Colonic mucosa (tissue), 4 donors: ENCODE measurements at regions not wholly inside any gene's neighbourhood (a gene's known extent, or its start where the extent isn't known, plus 50 kb on each side); places are given as distances from the start of the nearest gene placed in this dataset.

Source experiments
- DNase-seq: peaks from one replicate; pipeline ENCODE4 v3.0.0-alpha.2; 2020
- H3K27ac ChIP-seq: fragments of 200-600 bp; one replicate; pipeline ENCODE4 v1.8.0; 2021
- H3K27me3 ChIP-seq: fragments of 200-600 bp; one replicate; pipeline ENCODE4 v1.8.0; 2021
- H3K36me3 ChIP-seq: fragments of 200-600 bp; one replicate; pipeline ENCODE4 v1.8.0; 2021
- H3K4me1 ChIP-seq: fragments of 200-600 bp; one replicate; pipeline ENCODE4 v1.8.0; 2021; ENCODE audit warnings: mild to moderate bottlenecking
- H3K4me3 ChIP-seq: fragments of 200-600 bp; one replicate; pipeline ENCODE4 v1.8.0; 2021
- H3K9ac ChIP-seq, 2 donors: one replicate each; pipeline ENCODE4 v1.7.0; 2013; ENCODE audit warnings: control low read depth in 2 of 2, low read depth in 2 of 2, low read length in 2 of 2
- H3K9me3 ChIP-seq: fragments of 200-600 bp; one replicate; pipeline ENCODE4 v1.8.0; 2021
- CTCF ChIP-seq: fragments of 200-600 bp; IDR thresholded peaks from one replicate; pipeline ENCODE4 v1.8.0; 2022; ENCODE audit warnings: antibody characterized with exemption, mild to moderate bottlenecking
- intact Hi-C: fragments of 100-400 bp; cut with DNase I; formaldehyde crosslinking; loops from one replicate; pipeline ENCODE4 v1.14.1; 2022
- donor health status: healthy.
- donor health status: DM: no; HTN: no; CAD: no.
- donor health status: DM: no; HTN: no; CAD: no.

GRCh38 chr9:118570066-118570465, 799.2 kb downstream of the BRINP1 start:
- no peak for TF ChIP-seq CTCF
- H3K27ac ChIP-seq, result no peak overlapping the region
- no peaks in the 10 kb centered on the region for H3K27me3 ChIP-seq
- no peak for DNase-seq
- no peak overlapping the region for H3K4me3 ChIP-seq
- no peaks in the 10 kb centered on the region for H3K9me3 ChIP-seq
- no peaks in the 10 kb centered on the region for H3K4me1 ChIP-seq
- intact Hi-C loops, result no loop called here
- no peaks in the 10 kb centered on the region for H3K36me3 ChIP-seq
- H3K9ac ChIP-seq, result no peak overlapping the region

- intact Hi-C loops, result no loop called here
- no peak overlapping the region for H3K27ac ChIP-seq
- no peaks in the 10 kb centered on the region for H3K9me3 ChIP-seq
- DNase-seq, result no peak
- no peaks in the 10 kb centered on the region for H3K36me3 ChIP-seq
- H3K4me1 ChIP-seq, result no peaks in the 10 kb centered on the region
- TF ChIP-seq CTCF, result no peak
- H3K4me3 ChIP-seq, result no peak overlapping the region
- H3K27me3 ChIP-seq, result no peaks in the 10 kb centered on the region
- H3K9ac ChIP-seq, result no peak overlapping the region
Measured at GRCh38 chr9:118575341-118576070, 793.7 kb downstream of the BRINP1 start.

- H3K9me3 ChIP-seq, result no peaks in the 10 kb centered on the region
- intact Hi-C loops, result no loop called here
- DNase-seq, result no peak
- no peaks in the 10 kb centered on the region for H3K27me3 ChIP-seq
- no peak for TF ChIP-seq CTCF
- no peaks in the 10 kb centered on the region for H3K36me3 ChIP-seq
- no peak overlapping the region for H3K4me3 ChIP-seq
- H3K4me1 ChIP-seq, result no peaks in the 10 kb centered on the region
- no peak overlapping the region for H3K27ac ChIP-seq
- H3K9ac ChIP-seq, result no peak overlapping the region
Measured at GRCh38 chr9:118577121-118577520, 792.1 kb downstream of the BRINP1 start.

DNA sequence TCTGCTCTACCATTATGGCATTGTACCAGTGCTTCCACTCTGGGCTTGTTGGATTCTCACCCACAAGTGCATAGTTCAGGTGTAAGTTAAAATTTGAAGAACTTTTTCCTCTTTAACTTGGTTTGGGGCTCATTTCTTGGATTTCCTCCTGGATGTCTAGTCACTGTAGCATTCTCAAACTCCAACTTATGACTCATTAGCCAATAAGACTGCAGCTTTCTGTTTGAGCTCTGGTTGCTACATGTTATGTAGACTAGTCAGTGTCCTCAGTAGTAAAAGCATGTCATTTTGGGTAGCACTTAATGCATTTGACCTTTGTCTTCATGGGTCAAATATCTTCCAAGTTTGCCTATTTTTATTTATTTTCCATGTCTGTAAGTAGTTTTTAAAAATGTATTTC, 790.8 kb downstream of the BRINP1 start:
- Histone ChIP-seq H3K27ac (no peak overlapping the region), H3K27me3 (no peaks in the 10 kb centered on the region), H3K9ac (no peak overlapping the region), H3K4me1 (no peaks in the 10 kb centered on the region), H3K4me3 (no peak overlapping the region), H3K9me3 (no peaks in the 10 kb centered on the region), H3K36me3 (no peaks in the 10 kb centered on the region)
- no peak for TF ChIP-seq CTCF
- intact Hi-C loops, result no loop called here
- DNase-seq, result no peak

DNA sequence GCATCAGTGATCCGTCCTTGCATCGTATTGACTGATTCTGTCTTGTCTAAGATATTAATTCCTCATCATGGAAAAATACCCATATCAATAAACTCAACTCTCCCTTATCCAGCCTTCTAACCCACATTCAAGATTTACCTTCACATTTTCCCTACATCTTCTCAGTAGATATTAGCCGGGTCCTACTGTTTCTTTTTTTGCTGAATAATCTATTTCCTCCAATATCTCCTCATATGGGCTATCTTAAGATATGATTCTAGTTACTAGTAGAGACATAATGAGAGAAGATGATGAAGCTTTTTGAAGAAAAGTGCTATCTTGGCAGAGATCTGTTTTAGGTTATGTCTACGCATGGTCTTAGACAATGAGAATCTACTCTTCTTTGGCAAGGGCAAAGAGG, 785.8 kb downstream of the BRINP1 start:
- TF ChIP-seq CTCF, result no peak
- intact Hi-C loops, result no loop called here
- no peak overlapping the region for H3K27ac ChIP-seq
- H3K27me3 ChIP-seq, result no peaks in the 10 kb centered on the region
- no peak overlapping the region for H3K4me3 ChIP-seq
- H3K4me1 ChIP-seq, result no peaks in the 10 kb centered on the region
- H3K36me3 ChIP-seq, result no peaks in the 10 kb centered on the region
- no peak overlapping the region for H3K9ac ChIP-seq
- H3K9me3 ChIP-seq, result no peaks in the 10 kb centered on the region
- DNase-seq, result no peak
